ENCODE measurements at regions not wholly inside any gene's neighbourhood (a gene's known extent, or its start where the extent isn't known, plus 50 kb on each side); places are given as distances from the start of the nearest gene placed in this dataset.

GRCh38 chr12:3350432-3350831 lies 140.6 kb upstream of the PRMT8 start:
- no peak overlapping the region for H3K4me3 ChIP-seq (ENCODE audit: low read depth, low read length, poor library complexity, severe bottlenecking)
- no peaks in the 10 kb centered on the region for H3K36me3 ChIP-seq (ENCODE audit: insufficient read depth, low read length)
- no peak overlapping the region for H3K4me2 ChIP-seq (ENCODE audit: low read length)
- TF ChIP-seq, protein P1, sequence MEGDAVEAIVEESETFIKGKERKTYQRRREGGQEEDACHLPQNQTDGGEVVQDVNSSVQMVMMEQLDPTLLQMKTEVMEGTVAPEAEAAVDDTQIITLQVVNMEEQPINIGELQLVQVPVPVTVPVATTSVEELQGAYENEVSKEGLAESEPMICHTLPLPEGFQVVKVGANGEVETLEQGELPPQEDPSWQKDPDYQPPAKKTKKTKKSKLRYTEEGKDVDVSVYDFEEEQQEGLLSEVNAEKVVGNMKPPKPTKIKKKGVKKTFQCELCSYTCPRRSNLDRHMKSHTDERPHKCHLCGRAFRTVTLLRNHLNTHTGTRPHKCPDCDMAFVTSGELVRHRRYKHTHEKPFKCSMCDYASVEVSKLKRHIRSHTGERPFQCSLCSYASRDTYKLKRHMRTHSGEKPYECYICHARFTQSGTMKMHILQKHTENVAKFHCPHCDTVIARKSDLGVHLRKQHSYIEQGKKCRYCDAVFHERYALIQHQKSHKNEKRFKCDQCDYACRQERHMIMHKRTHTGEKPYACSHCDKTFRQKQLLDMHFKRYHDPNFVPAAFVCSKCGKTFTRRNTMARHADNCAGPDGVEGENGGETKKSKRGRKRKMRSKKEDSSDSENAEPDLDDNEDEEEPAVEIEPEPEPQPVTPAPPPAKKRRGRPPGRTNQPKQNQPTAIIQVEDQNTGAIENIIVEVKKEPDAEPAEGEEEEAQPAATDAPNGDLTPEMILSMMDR (conservative IDR thresholded peaks at IDR 0.05; ENCODE audit: low read length) = no peak
- TF ChIP-seq EZH2phosphoT487 (IDR thresholded peaks at IDR 0.05; ENCODE audit: borderline replicate concordance, low read depth, low read length) = no peak
- CTCF ChIA-PET (ENCODE audit: unreplicated experiment) = no interaction called here
- no peak overlapping the region for H2AFZ ChIP-seq (ENCODE audit: low read length)
- POLR2A ChIA-PET = no interaction called here
- no peaks in the 10 kb centered on the region for H3K4me1 ChIP-seq (ENCODE audit: insufficient read depth, low read length, poor library complexity, severe bottlenecking)
- H3K27ac ChIP-seq (ENCODE audit: low read depth, low read length, poor library complexity, severe bottlenecking) = no peak overlapping the region
- no peaks in the 10 kb centered on the region for H4K20me1 ChIP-seq (ENCODE audit: insufficient read depth, low read length)
- H3K9me3 ChIP-seq (ENCODE audit: low read length) = no peaks in the 10 kb centered on the region
- no peaks in the 10 kb centered on the region for H3K79me2 ChIP-seq (ENCODE audit: insufficient read depth, low read depth, low read length)
- no TSS peak for BruUV-seq (replicated peaks)
- DNase-seq (ENCODE audit: low spot score) = no peak
- intact Hi-C loops (cut with micrococcal nuclease; ENCODE audit: unreplicated experiment) = no loop called here
- H3K9me2 ChIP-seq (ENCODE audit: insufficient read depth, low read length) = no peaks in the 10 kb centered on the region

GRCh38 chr12:3351731-3352130 lies 139.3 kb upstream of the PRMT8 start:
- no TSS peak for BruUV-seq (replicated peaks)
- Histone ChIP-seq H3K9me3 (ENCODE audit: low read length) (no peaks in the 10 kb centered on the region), H3K27ac (ENCODE audit: low read depth, low read length, poor library complexity, severe bottlenecking) (no peak overlapping the region), H3K4me3 (ENCODE audit: low read depth, low read length, poor library complexity, severe bottlenecking) (no peak overlapping the region), H3K9me2 (ENCODE audit: insufficient read depth, low read length) (no peaks in the 10 kb centered on the region), H3K79me2 (ENCODE audit: insufficient read depth, low read depth, low read length) (no peaks in the 10 kb centered on the region), H3K4me1 (ENCODE audit: insufficient read depth, low read length, poor library complexity, severe bottlenecking) (no peaks in the 10 kb centered on the region), H3K4me2 (ENCODE audit: low read length) (no peak overlapping the region), H4K20me1 (ENCODE audit: insufficient read depth, low read length) (no peaks in the 10 kb centered on the region), H3K36me3 (ENCODE audit: insufficient read depth, low read length) (no peaks in the 10 kb centered on the region), H2AFZ (ENCODE audit: low read length) (no peak overlapping the region)
- no peak for TF ChIP-seq EZH2phosphoT487 (IDR thresholded peaks at IDR 0.05; ENCODE audit: borderline replicate concordance, low read depth, low read length)
- TF ChIP-seq, protein P1 (conservative IDR thresholded peaks at IDR 0.05; ENCODE audit: low read length) = no peak
- intact Hi-C loops (cut with micrococcal nuclease; ENCODE audit: unreplicated experiment) = no loop called here
- POLR2A ChIA-PET = no interaction called here
- CTCF ChIA-PET (ENCODE audit: unreplicated experiment) = no interaction called here
- DNase-seq (ENCODE audit: low spot score) = no peak

- H3K4me3 ChIP-seq (ENCODE audit: low read depth, low read length, poor library complexity, severe bottlenecking) = no peak overlapping the region
- no peak overlapping the region for H3K4me2 ChIP-seq (ENCODE audit: low read length)
- no peaks in the 10 kb centered on the region for H4K20me1 ChIP-seq (ENCODE audit: insufficient read depth, low read length)
- ChIA-PET POLR2A (no interaction called here), CTCF (ENCODE audit: unreplicated experiment) (no interaction called here)
- H3K9me3 ChIP-seq (ENCODE audit: low read length) = no peaks in the 10 kb centered on the region
- no peaks in the 10 kb centered on the region for H3K36me3 ChIP-seq (ENCODE audit: insufficient read depth, low read length)
- H3K79me2 ChIP-seq (ENCODE audit: insufficient read depth, low read depth, low read length) = no peaks in the 10 kb centered on the region
- no peak for TF ChIP-seq EZH2phosphoT487 (IDR thresholded peaks at IDR 0.05; ENCODE audit: borderline replicate concordance, low read depth, low read length)
- TF ChIP-seq, protein P1 (conservative IDR thresholded peaks at IDR 0.05; ENCODE audit: low read length) = no peak
- no peaks in the 10 kb centered on the region for H3K9me2 ChIP-seq (ENCODE audit: insufficient read depth, low read length)
- DNase-seq (ENCODE audit: low spot score) = no peak
- intact Hi-C loops (cut with micrococcal nuclease; ENCODE audit: unreplicated experiment) = no loop called here
- no peak overlapping the region for H2AFZ ChIP-seq (ENCODE audit: low read length)
- H3K4me1 ChIP-seq (ENCODE audit: insufficient read depth, low read length, poor library complexity, severe bottlenecking) = no peaks in the 10 kb centered on the region
- no TSS peak for BruUV-seq (replicated peaks)
- no peak overlapping the region for H3K27ac ChIP-seq (ENCODE audit: low read depth, low read length, poor library complexity, severe bottlenecking)
Measured at GRCh38 chr12:3352230-3352629, 138.8 kb upstream of the PRMT8 start.
